ENCODE measurements at regions not wholly inside any gene's neighbourhood (a gene's known extent, or its start where the extent isn't known, plus 50 kb on each side); places are given as distances from the start of the nearest gene placed in this dataset.

DNA sequence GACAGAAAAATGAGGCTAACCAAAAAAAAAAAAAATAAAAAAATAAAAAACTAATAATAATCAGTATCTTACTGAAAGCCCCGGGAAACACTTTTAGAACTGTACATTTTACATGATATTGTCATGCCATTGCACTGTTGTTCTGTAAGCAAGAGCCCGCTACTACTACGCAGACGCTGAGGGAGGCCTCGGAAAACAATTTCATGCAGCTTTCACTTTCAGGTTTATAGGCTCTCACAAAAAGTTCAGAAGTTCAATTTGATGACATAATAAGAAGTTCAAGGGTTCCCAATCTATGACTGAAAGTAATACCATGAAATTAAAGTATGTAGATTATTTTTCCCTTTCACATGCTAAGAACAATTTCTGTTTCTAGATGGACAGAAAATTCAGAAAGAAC lies 318.3 kb upstream of the ITGA1 start:
- TF ChIP-seq, protein P1, sequence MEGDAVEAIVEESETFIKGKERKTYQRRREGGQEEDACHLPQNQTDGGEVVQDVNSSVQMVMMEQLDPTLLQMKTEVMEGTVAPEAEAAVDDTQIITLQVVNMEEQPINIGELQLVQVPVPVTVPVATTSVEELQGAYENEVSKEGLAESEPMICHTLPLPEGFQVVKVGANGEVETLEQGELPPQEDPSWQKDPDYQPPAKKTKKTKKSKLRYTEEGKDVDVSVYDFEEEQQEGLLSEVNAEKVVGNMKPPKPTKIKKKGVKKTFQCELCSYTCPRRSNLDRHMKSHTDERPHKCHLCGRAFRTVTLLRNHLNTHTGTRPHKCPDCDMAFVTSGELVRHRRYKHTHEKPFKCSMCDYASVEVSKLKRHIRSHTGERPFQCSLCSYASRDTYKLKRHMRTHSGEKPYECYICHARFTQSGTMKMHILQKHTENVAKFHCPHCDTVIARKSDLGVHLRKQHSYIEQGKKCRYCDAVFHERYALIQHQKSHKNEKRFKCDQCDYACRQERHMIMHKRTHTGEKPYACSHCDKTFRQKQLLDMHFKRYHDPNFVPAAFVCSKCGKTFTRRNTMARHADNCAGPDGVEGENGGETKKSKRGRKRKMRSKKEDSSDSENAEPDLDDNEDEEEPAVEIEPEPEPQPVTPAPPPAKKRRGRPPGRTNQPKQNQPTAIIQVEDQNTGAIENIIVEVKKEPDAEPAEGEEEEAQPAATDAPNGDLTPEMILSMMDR (IDR thresholded peaks at IDR 0.05; ENCODE audit: poor library complexity, severe bottlenecking), result no peak
- no peak for TF ChIP-seq EZH2 (IDR thresholded peaks at IDR 0.05; ENCODE audit: borderline replicate concordance, insufficient read depth, low read length, poor library complexity, severe bottlenecking)
- TF ChIP-seq, protein P2, sequence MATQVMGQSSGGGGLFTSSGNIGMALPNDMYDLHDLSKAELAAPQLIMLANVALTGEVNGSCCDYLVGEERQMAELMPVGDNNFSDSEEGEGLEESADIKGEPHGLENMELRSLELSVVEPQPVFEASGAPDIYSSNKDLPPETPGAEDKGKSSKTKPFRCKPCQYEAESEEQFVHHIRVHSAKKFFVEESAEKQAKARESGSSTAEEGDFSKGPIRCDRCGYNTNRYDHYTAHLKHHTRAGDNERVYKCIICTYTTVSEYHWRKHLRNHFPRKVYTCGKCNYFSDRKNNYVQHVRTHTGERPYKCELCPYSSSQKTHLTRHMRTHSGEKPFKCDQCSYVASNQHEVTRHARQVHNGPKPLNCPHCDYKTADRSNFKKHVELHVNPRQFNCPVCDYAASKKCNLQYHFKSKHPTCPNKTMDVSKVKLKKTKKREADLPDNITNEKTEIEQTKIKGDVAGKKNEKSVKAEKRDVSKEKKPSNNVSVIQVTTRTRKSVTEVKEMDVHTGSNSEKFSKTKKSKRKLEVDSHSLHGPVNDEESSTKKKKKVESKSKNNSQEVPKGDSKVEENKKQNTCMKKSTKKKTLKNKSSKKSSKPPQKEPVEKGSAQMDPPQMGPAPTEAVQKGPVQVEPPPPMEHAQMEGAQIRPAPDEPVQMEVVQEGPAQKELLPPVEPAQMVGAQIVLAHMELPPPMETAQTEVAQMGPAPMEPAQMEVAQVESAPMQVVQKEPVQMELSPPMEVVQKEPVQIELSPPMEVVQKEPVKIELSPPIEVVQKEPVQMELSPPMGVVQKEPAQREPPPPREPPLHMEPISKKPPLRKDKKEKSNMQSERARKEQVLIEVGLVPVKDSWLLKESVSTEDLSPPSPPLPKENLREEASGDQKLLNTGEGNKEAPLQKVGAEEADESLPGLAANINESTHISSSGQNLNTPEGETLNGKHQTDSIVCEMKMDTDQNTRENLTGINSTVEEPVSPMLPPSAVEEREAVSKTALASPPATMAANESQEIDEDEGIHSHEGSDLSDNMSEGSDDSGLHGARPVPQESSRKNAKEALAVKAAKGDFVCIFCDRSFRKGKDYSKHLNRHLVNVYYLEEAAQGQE (IDR thresholded peaks at IDR 0.05; ENCODE audit: borderline replicate concordance), result no peak
- no peak for TF ChIP-seq POLR2AphosphoS5 (IDR thresholded peaks at IDR 0.05)
